Gastrocnemius medialis (tissue), 4 donors: ENCODE measurements at regions not wholly inside any gene's neighbourhood (a gene's known extent, or its start where the extent isn't known, plus 50 kb on each side); places are given as distances from the start of the nearest gene placed in this dataset.

Experiments
- POLR2A ChIP-seq, 2 donors: fragments of 450-650 bp; IDR thresholded peaks; one replicate each; pipeline ENCODE4 v1.6.1; 2017; ENCODE audit warnings: antibody characterized with exemption in 2 of 2, mild to moderate bottlenecking in 2 of 2, moderate library complexity in 2 of 2
- TF ChIP-seq, protein P1 (sequence below), 5 experiments: fragments of 450-650 bp in 3 of 5; fragments of 200-600 bp in 2 of 5; sonication (generic) in 2 of 5; IDR thresholded peaks in 4 of 5; conservative IDR thresholded peaks in 1 of 5; 1 replicate in 4 of 5; 2 replicates in 1 of 5; pipeline ENCODE4 v1.5.1; 2016 to 2019; ENCODE audit warnings: antibody characterized with exemption in 5 of 5, mild to moderate bottlenecking in 3 of 5, moderate library complexity in 3 of 5

DNA sequence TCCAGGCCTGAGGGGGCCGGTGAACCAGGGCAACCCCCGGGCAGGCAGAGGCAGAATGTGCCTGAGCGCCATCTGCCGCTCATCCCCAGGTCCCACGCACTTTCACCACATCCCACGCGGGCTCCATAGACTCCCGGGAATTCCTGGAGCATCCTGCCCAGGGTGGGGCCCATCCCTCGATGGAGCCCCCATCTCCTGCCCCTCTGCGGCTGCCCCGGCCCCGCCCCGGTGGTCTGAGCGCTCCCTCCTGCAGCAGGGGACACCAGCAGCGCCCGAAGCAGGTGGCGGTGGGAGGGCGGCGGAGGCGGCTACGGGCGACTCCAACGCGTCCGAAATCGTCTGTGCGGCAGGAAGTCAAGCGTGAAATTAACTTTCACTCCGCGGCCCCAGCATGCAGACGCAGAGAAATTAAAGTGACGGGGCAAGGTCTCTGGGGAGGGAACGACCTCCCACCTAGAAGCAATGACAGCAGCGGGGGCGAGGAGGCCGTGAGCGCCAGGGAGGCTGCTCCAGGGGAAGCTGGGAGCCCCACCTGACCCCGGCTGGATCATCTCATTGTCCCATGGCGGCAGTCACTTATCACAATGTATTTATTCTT lies 122.2 kb downstream of the NCOR2 start:
- no peak for TF ChIP-seq POLR2A (IDR thresholded peaks at IDR 0.05)
- TF ChIP-seq, protein P1, sequence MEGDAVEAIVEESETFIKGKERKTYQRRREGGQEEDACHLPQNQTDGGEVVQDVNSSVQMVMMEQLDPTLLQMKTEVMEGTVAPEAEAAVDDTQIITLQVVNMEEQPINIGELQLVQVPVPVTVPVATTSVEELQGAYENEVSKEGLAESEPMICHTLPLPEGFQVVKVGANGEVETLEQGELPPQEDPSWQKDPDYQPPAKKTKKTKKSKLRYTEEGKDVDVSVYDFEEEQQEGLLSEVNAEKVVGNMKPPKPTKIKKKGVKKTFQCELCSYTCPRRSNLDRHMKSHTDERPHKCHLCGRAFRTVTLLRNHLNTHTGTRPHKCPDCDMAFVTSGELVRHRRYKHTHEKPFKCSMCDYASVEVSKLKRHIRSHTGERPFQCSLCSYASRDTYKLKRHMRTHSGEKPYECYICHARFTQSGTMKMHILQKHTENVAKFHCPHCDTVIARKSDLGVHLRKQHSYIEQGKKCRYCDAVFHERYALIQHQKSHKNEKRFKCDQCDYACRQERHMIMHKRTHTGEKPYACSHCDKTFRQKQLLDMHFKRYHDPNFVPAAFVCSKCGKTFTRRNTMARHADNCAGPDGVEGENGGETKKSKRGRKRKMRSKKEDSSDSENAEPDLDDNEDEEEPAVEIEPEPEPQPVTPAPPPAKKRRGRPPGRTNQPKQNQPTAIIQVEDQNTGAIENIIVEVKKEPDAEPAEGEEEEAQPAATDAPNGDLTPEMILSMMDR (IDR thresholded peaks at IDR 0.05 in 4 of 5, conservative IDR thresholded peaks at IDR 0.05 in 1 of 5): no peak
